CD14-positive monocyte (primary cell): ENCODE measurements at regions not wholly inside any gene's neighbourhood (a gene's known extent, or its start where the extent isn't known, plus 50 kb on each side); places are given as distances from the start of the nearest gene placed in this dataset.

ENCODE experiments used
- DNase-seq, 3 donors: peaks; one replicate each; pipeline ENCODE4 v3.0.0-alpha.2; 2011 to 2022
- H2AFZ ChIP-seq: 2 replicates; pipeline ENCODE4 v1.6.0; 2012; ENCODE audit warnings: mild to moderate bottlenecking, low read depth, low read length, inconsistent platforms; ENCODE audit not compliant: insufficient read depth, poor library complexity, severe bottlenecking
- H3K27ac ChIP-seq, 2 donors: 1 replicate in 1 of 2; 2 replicates in 1 of 2; pipeline ENCODE4 v1.5.1; 2012 to 2013; ENCODE audit warnings: low read length in 2 of 2, control low read depth in 1 of 2, inconsistent platforms in 1 of 2, low read depth in 1 of 2, mild to moderate bottlenecking in 1 of 2
- H3K27me3 ChIP-seq, 2 donors: one replicate each; pipeline versions ENCODE4 v1.6.0 to v1.6.1; 2011 to 2013; ENCODE audit warnings: low read length in 2 of 2; ENCODE audit not compliant: control insufficient read depth in 2 of 2, insufficient read depth in 2 of 2
- H3K36me3 ChIP-seq, 2 donors: replicated peaks in 1 of 2; 1 replicate in 1 of 2; 2 replicates in 1 of 2; pipeline versions ENCODE4 v1.5.1 to v1.6.1; 2012 to 2013; ENCODE audit warnings: low read length in 2 of 2, control low read depth in 1 of 2, inconsistent platforms in 1 of 2, mild to moderate bottlenecking in 1 of 2; ENCODE audit not compliant: insufficient read depth in 2 of 2, control insufficient read depth in 1 of 2
- H3K4me1 ChIP-seq, 2 donors: 1 replicate in 1 of 2; 2 replicates in 1 of 2; pipeline versions ENCODE4 v1.5.1 to v1.6.1; 2012 to 2013; ENCODE audit warnings: low read length in 2 of 2, control low read depth in 1 of 2, inconsistent platforms in 1 of 2, mild to moderate bottlenecking in 1 of 2, moderate library complexity in 1 of 2; ENCODE audit not compliant: insufficient read depth in 2 of 2, control insufficient read depth in 1 of 2
- H3K4me2 ChIP-seq: replicated peaks from 2 replicates; pipeline ENCODE3; 2012; ENCODE audit warnings: low read length, moderate library complexity, mild to moderate bottlenecking; ENCODE audit not compliant: poor library complexity, severe bottlenecking; ENCODE audit errors: extremely low read depth
- H3K4me3 ChIP-seq, 3 experiments: fragments of 200-600 bp in 1 of 3; sonication (generic) in 1 of 3; replicated peaks in 1 of 3; 1 replicate in 2 of 3; 2 replicates in 1 of 3; pipeline ENCODE4 v1.5.1; 2011 to 2013; ENCODE audit warnings: low read length in 3 of 3, mild to moderate bottlenecking in 3 of 3, control low read depth in 2 of 3, low read depth in 2 of 3, inconsistent platforms in 1 of 3, moderate library complexity in 1 of 3
- H3K79me2 ChIP-seq: 2 replicates; pipeline ENCODE4 v1.6.0; 2012; ENCODE audit warnings: mild to moderate bottlenecking, control low read depth, inconsistent platforms, low read length, moderate library complexity; ENCODE audit not compliant: insufficient read depth
- H3K9ac ChIP-seq: 2 replicates; pipeline ENCODE4 v1.6.0; 2017; ENCODE audit warnings: low read length, mild to moderate bottlenecking; ENCODE audit not compliant: insufficient read depth, poor library complexity, severe bottlenecking
- H3K9me3 ChIP-seq, 2 donors: replicated peaks in 1 of 2; 1 replicate in 1 of 2; 2 replicates in 1 of 2; pipeline versions ENCODE4 v1.5.1 to v1.6.1; 2012 to 2013; ENCODE audit warnings: low read length in 2 of 2, control low read depth in 1 of 2; ENCODE audit not compliant: control insufficient read depth in 1 of 2, insufficient read depth in 1 of 2
- H4K20me1 ChIP-seq: 2 replicates; pipeline ENCODE4 v1.6.0; 2012; ENCODE audit warnings: mild to moderate bottlenecking, low read length, control low read depth, moderate library complexity; ENCODE audit not compliant: insufficient read depth
- H3K27ac Mint-ChIP-seq, 7 donors: one replicate each; pipeline ENCODE4 v1.8.0; 2020; ENCODE audit warnings: mild to moderate bottlenecking in 7 of 7, mixed read lengths in 7 of 7, moderate library complexity in 6 of 7, inconsistent platforms in 2 of 7
- H3K27me3 Mint-ChIP-seq, 3 donors: one replicate each; pipeline ENCODE4 v1.8.0; 2021 to 2022; ENCODE audit warnings: low read depth in 3 of 3, mild to moderate bottlenecking in 3 of 3, mixed read lengths in 3 of 3, moderate library complexity in 3 of 3, inconsistent platforms in 1 of 3
- H3K36me3 Mint-ChIP-seq, 2 donors: one replicate each; pipeline ENCODE4 v1.8.0; 2020; ENCODE audit warnings: mixed read lengths in 2 of 2, inconsistent platforms in 1 of 2, mild to moderate bottlenecking in 1 of 2
- H3K4me1 Mint-ChIP-seq: one replicate; pipeline ENCODE4 v1.8.0; 2020; ENCODE audit warnings: mild to moderate bottlenecking, mixed read lengths
- H3K4me3 Mint-ChIP-seq, 2 donors: one replicate each; pipeline ENCODE4 v1.8.0; 2020; ENCODE audit warnings: mild to moderate bottlenecking in 2 of 2, mixed read lengths in 2 of 2, moderate library complexity in 1 of 2
- H3K9me3 Mint-ChIP-seq, 7 donors: one replicate each; pipeline ENCODE4 v1.8.0; 2020 to 2022; ENCODE audit warnings: mixed read lengths in 7 of 7, mild to moderate bottlenecking in 6 of 7, moderate library complexity in 6 of 7, inconsistent platforms in 2 of 7
- WGBS: methylation state at CpG from one replicate; pipeline ENCODE4 v1.1.5; 2013; ENCODE audit warnings: missing lambda C conversion rate; ENCODE audit not compliant: insufficient coverage; 5-methylcytosine and 5-hydroxymethylcytosine counted together
- intact Hi-C, 2 donors: fragments of 100-400 bp; cut with micrococcal nuclease; formaldehyde crosslinking; loops; one replicate each; pipeline versions ENCODE4 v1.15.0 to v1.15.1; 2023
- TF ChIP-seq, protein P1 (sequence below): fragments of 200-600 bp; IDR thresholded peaks from one replicate; pipeline ENCODE4 v1.8.0; 2022; ENCODE audit warnings: antibody characterized with exemption, mild to moderate bottlenecking

DNA sequence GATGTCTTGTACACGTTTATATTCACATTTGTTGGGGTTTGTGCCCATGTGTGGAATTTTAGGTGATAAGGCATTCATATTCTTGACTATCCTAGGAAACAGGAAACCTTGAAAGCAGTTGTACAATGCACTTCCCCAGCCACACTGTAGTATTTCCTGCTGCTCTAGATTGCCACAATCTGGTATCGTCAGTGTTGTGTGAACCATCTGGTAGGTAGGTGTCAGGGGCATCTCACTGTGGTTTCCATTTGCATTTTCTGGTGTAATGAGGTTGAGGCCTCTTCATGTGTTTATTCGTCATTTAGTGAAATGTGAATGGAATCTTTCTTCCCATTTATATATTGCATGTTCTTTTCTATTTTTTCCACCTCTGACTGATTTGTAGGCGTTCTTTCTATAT lies 76.6 kb downstream of the SCGB2B2 start:
- H3K79me2 ChIP-seq, result no peaks in the 10 kb centered on the region
- H3K9me3 Mint-ChIP-seq, result peaks cover 10 to 29% (median 23%) of the 10 kb centered on the region in 7 donors

DNA sequence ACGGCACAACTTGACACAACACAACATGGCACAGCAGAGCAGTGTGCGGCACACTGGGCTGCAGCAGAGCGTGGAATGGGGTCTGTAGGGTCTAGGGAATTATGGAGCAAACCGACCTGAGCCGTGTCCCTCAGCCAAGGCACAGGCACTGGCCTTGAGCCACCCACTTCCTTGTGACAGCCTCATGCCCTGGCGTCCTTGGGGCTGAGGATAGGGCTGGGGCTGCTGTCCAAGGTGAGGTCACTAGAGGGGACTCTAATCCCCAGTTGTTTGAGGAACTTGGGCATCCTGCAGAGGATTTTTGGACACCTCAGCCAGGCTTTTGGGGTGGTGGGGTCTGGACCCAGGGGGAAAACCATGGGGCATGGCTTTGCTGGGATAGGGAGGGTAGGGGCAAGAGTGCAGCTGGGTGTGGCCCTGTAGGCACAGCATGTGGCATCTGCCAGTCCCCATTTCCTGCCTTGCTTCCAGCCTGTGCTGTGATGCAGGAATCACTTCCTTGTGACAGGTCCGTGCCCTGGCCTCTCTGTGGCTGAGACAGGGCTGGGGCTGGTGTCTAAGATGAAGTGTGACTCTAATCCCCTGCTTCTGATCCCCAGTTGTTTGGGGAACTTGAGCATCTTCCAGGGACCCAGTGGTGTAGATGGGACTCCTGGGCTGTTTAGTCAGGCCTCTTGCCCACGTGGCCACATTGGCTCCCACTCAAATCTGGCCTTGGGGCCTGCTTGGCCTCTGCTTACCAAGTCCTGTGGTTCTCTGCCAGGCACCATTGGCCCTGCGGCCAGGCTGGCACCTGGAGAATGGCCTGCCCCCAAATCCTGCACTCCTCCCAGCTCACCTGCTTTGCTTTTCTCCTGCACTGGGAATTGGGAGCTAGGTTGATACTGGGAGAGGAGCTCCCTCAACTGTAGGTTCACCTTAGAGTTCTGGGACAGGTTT lies 78.5 kb downstream of the SCGB2B2 start:
- Histone ChIP-seq H3K4me3 (no peak overlapping the region), H3K79me2 (no peaks in the 10 kb centered on the region), H4K20me1 (no peaks in the 10 kb centered on the region), H3K27me3 (no peaks in the 10 kb centered on the region), H2AFZ (no peak overlapping the region), H3K9ac (no peak overlapping the region), H3K36me3 (no peaks in the 10 kb centered on the region), H3K9me3 (peaks cover 23 to 48% of the 10 kb centered on the region in 2 donors), H3K4me2 (no peak overlapping the region), H3K4me1 (no peaks in the 10 kb centered on the region), H3K27ac (no peak overlapping the region)
- Mint-ChIP-seq H3K27me3 (peaks cover 1 to 3% (median 2%) of the 10 kb centered on the region in 3 donors), H3K9me3 (peaks cover 11 to 31% (median 25%) of the 10 kb centered on the region in 7 donors), H3K4me3 (no peak overlapping the region), H3K27ac (no peak overlapping the region), H3K36me3 (no peaks in the 10 kb centered on the region), H3K4me1 (no peaks in the 10 kb centered on the region)
- intact Hi-C loops, result no loop called here
- TF ChIP-seq, protein P1, sequence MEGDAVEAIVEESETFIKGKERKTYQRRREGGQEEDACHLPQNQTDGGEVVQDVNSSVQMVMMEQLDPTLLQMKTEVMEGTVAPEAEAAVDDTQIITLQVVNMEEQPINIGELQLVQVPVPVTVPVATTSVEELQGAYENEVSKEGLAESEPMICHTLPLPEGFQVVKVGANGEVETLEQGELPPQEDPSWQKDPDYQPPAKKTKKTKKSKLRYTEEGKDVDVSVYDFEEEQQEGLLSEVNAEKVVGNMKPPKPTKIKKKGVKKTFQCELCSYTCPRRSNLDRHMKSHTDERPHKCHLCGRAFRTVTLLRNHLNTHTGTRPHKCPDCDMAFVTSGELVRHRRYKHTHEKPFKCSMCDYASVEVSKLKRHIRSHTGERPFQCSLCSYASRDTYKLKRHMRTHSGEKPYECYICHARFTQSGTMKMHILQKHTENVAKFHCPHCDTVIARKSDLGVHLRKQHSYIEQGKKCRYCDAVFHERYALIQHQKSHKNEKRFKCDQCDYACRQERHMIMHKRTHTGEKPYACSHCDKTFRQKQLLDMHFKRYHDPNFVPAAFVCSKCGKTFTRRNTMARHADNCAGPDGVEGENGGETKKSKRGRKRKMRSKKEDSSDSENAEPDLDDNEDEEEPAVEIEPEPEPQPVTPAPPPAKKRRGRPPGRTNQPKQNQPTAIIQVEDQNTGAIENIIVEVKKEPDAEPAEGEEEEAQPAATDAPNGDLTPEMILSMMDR, result no peak
- DNase-seq, result no peak
- WGBS, result 88% methylated on average over 5 of the region's 9 CpGs

More for the DNA sequence above, 76.6 kb downstream of the SCGB2B2 start:
- H3K9ac ChIP-seq, result no peak overlapping the region
- Mint-ChIP-seq H3K27ac (no peak overlapping the region), H3K36me3 (no peaks in the 10 kb centered on the region), H3K27me3 (peaks cover 0 to 2% (median 1%) of the 10 kb centered on the region in 3 donors), H3K4me3 (no peak overlapping the region), H3K4me1 (no peaks in the 10 kb centered on the region)
- H3K9me3 ChIP-seq, result peaks cover 29 to 41% of the 10 kb centered on the region in 2 donors
- intact Hi-C loops, result no loop called here
- no peaks in the 10 kb centered on the region for H3K4me1 ChIP-seq
- no peak overlapping the region for H3K4me2 ChIP-seq
- no peak overlapping the region for H3K4me3 ChIP-seq
- no peaks in the 10 kb centered on the region for H4K20me1 ChIP-seq
- H2AFZ ChIP-seq, result no peak overlapping the region
- no peaks in the 10 kb centered on the region for H3K27me3 ChIP-seq
- DNase-seq, result no peak
- no CpG with 5 or more reads among the region's 4 CpGs for WGBS
- TF ChIP-seq, protein P1, result no peak
- no peaks in the 10 kb centered on the region for H3K36me3 ChIP-seq
- H3K27ac ChIP-seq, result no peak overlapping the region
